ENCODE measurements at regions not wholly inside any gene's neighbourhood (a gene's known extent, or its start where the extent isn't known, plus 50 kb on each side); places are given as distances from the start of the nearest gene placed in this dataset.

- Mint-ChIP-seq H3K4me3 (ENCODE audit: unreplicated experiment) (no peak overlapping the region), H3K4me1 (ENCODE audit: insufficient read depth, unreplicated experiment) (no peaks in the 10 kb centered on the region), H3K27me3 (ENCODE audit: insufficient read depth, unreplicated experiment) (no peaks in the 10 kb centered on the region), H3K27ac (ENCODE audit: low read depth, unreplicated experiment) (no peak overlapping the region), H3K9me3 (ENCODE audit: unreplicated experiment) (peaks cover 15% of the 10 kb centered on the region), H3K36me3 (ENCODE audit: insufficient read depth, unreplicated experiment) (no peaks in the 10 kb centered on the region)
- TF ChIP-seq, protein P1, sequence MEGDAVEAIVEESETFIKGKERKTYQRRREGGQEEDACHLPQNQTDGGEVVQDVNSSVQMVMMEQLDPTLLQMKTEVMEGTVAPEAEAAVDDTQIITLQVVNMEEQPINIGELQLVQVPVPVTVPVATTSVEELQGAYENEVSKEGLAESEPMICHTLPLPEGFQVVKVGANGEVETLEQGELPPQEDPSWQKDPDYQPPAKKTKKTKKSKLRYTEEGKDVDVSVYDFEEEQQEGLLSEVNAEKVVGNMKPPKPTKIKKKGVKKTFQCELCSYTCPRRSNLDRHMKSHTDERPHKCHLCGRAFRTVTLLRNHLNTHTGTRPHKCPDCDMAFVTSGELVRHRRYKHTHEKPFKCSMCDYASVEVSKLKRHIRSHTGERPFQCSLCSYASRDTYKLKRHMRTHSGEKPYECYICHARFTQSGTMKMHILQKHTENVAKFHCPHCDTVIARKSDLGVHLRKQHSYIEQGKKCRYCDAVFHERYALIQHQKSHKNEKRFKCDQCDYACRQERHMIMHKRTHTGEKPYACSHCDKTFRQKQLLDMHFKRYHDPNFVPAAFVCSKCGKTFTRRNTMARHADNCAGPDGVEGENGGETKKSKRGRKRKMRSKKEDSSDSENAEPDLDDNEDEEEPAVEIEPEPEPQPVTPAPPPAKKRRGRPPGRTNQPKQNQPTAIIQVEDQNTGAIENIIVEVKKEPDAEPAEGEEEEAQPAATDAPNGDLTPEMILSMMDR (IDR thresholded peaks at IDR 0.05; ENCODE audit: unreplicated experiment), result no peak
- no peak for DNase-seq (ENCODE audit: unreplicated experiment)
- ChIA-PET POLR2A (no interaction called here), CTCF (no interaction called here)
- BruUV-seq (replicated peaks), result no TSS peak
- intact Hi-C loops (cut with micrococcal nuclease), result no loop called here
Measured at GRCh38 chr18:42437001-42437400, 482.0 kb downstream of the PIK3C3 start.

DNA sequence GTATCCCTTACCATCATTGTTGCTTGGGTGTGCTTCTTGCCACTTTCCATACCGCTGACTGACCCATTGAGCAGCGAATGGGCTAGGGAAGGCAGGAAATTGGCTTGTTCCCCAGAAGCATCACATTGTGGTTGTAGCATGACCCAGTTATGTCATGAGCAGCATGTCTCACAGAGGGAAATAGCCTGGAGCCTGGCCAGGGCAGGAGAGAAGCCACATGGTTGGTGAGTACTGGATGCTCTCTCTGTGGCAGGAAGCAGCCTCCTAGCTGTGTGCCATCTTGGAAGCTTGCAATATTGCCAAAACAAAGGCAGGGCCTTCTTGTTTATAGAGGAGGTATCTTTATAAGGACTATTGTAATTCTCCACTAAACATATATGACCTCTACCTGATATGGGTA, 482.6 kb downstream of the PIK3C3 start:
- Mint-ChIP-seq H3K4me1 (ENCODE audit: insufficient read depth, unreplicated experiment) (no peaks in the 10 kb centered on the region), H3K36me3 (ENCODE audit: insufficient read depth, unreplicated experiment) (no peaks in the 10 kb centered on the region), H3K9me3 (ENCODE audit: unreplicated experiment) (peaks cover 15% of the 10 kb centered on the region), H3K27ac (ENCODE audit: low read depth, unreplicated experiment) (no peak overlapping the region), H3K4me3 (ENCODE audit: unreplicated experiment) (no peak overlapping the region), H3K27me3 (ENCODE audit: insufficient read depth, unreplicated experiment) (no peaks in the 10 kb centered on the region)
- no TSS peak for BruUV-seq (replicated peaks)
- ChIA-PET CTCF (no interaction called here), POLR2A (no interaction called here)
- TF ChIP-seq, protein P1 (IDR thresholded peaks at IDR 0.05; ENCODE audit: unreplicated experiment), result no peak
- intact Hi-C loops (cut with micrococcal nuclease), result no loop called here
- DNase-seq (ENCODE audit: unreplicated experiment), result peak; percentile 36

- Mint-ChIP-seq H3K36me3 (ENCODE audit: insufficient read depth, unreplicated experiment) (no peaks in the 10 kb centered on the region), H3K9me3 (ENCODE audit: unreplicated experiment) (peaks cover 19% of the 10 kb centered on the region), H3K27me3 (ENCODE audit: insufficient read depth, unreplicated experiment) (no peaks in the 10 kb centered on the region), H3K27ac (ENCODE audit: low read depth, unreplicated experiment) (no peak overlapping the region), H3K4me3 (ENCODE audit: unreplicated experiment) (no peak overlapping the region), H3K4me1 (ENCODE audit: insufficient read depth, unreplicated experiment) (no peaks in the 10 kb centered on the region)
- ChIA-PET CTCF (interaction anchor here (0.6 to 0.9 kb wide), 2 partner anchors 47 to 456 kb away, joined by 3 read pairs; no protein-coding TSS in a partner anchor), POLR2A (no interaction called here)
- DNase-seq (ENCODE audit: unreplicated experiment), result no peak
- intact Hi-C loops (cut with micrococcal nuclease), result no loop called here
- no TSS peak for BruUV-seq (replicated peaks)
- TF ChIP-seq, protein P1 (IDR thresholded peaks at IDR 0.05; ENCODE audit: unreplicated experiment), result no peak
Measured at GRCh38 chr18:42442656-42443055, 487.6 kb downstream of the PIK3C3 start.

DNA sequence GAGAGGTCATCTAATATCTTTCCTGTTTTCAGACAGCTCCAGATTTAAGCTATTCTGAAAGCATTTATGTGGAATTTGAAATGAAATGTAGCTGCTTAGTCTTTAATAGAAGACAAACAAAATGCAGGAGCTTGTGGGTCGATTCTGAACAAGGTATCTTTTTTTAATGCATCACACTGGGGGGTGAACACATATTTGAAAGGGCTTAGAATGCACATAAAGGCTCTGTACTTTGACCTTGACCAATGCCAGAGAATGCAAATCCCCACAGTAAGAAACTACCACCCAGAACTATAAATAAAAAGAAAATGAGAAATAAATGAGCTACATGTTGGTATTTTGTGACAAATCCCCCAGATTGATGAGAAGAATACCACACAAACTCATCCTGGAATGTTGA, 489.3 kb downstream of the PIK3C3 start:
- Mint-ChIP-seq H3K36me3 (ENCODE audit: insufficient read depth, unreplicated experiment) (no peaks in the 10 kb centered on the region), H3K4me1 (ENCODE audit: insufficient read depth, unreplicated experiment) (no peaks in the 10 kb centered on the region), H3K4me3 (ENCODE audit: unreplicated experiment) (no peak overlapping the region), H3K9me3 (ENCODE audit: unreplicated experiment) (peaks cover 19% of the 10 kb centered on the region), H3K27ac (ENCODE audit: low read depth, unreplicated experiment) (no peak overlapping the region), H3K27me3 (ENCODE audit: insufficient read depth, unreplicated experiment) (no peaks in the 10 kb centered on the region)
- BruUV-seq (replicated peaks), result no TSS peak
- TF ChIP-seq, protein P1 (IDR thresholded peaks at IDR 0.05; ENCODE audit: unreplicated experiment), result no peak
- DNase-seq (ENCODE audit: unreplicated experiment), result no peak
- ChIA-PET CTCF (interaction anchor here (0.6 kb wide), 2 partner anchors 299 to 657 kb away, joined by 3 to 4 read pairs; no protein-coding TSS in a partner anchor), POLR2A (no interaction called here)
- intact Hi-C loops (cut with micrococcal nuclease), result no loop called here
